ENCODE measurements at regions not wholly inside any gene's neighbourhood (a gene's known extent, or its start where the extent isn't known, plus 50 kb on each side); places are given as distances from the start of the nearest gene placed in this dataset.

- Histone ChIP-seq H3K9me3 (ENCODE audit: low read length) (no peaks in the 10 kb centered on the region), H3K4me2 (ENCODE audit: low read length) (no peak overlapping the region), H3K4me1 (ENCODE audit: insufficient read depth, low read length, severe bottlenecking) (no peaks in the 10 kb centered on the region), H3K4me3 (ENCODE audit: low read depth, low read length, poor library complexity, severe bottlenecking) (no peak overlapping the region), H3K9me2 (ENCODE audit: low read depth, low read length) (no peaks in the 10 kb centered on the region), H3F3A (ENCODE audit: insufficient read depth, low read length) (no peaks in the 10 kb centered on the region), H3K36me3 (ENCODE audit: insufficient read depth, low read length) (no peaks in the 10 kb centered on the region), H3K79me2 (ENCODE audit: insufficient read depth, low read length) (no peaks in the 10 kb centered on the region), H3K27me3 (ENCODE audit: insufficient read depth, low read length) (no peaks in the 10 kb centered on the region), H3K27ac (ENCODE audit: low read depth, low read length, poor library complexity, severe bottlenecking) (no peak overlapping the region), H4K20me1 (ENCODE audit: insufficient read depth, low read length) (no peaks in the 10 kb centered on the region), H3K9ac (ENCODE audit: low read length) (no peak overlapping the region), H2AFZ (ENCODE audit: low read length) (no peak overlapping the region)
- TF ChIP-seq, protein P1, sequence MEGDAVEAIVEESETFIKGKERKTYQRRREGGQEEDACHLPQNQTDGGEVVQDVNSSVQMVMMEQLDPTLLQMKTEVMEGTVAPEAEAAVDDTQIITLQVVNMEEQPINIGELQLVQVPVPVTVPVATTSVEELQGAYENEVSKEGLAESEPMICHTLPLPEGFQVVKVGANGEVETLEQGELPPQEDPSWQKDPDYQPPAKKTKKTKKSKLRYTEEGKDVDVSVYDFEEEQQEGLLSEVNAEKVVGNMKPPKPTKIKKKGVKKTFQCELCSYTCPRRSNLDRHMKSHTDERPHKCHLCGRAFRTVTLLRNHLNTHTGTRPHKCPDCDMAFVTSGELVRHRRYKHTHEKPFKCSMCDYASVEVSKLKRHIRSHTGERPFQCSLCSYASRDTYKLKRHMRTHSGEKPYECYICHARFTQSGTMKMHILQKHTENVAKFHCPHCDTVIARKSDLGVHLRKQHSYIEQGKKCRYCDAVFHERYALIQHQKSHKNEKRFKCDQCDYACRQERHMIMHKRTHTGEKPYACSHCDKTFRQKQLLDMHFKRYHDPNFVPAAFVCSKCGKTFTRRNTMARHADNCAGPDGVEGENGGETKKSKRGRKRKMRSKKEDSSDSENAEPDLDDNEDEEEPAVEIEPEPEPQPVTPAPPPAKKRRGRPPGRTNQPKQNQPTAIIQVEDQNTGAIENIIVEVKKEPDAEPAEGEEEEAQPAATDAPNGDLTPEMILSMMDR (IDR thresholded peaks at IDR 0.05; ENCODE audit: low read length) = no peak
- TF ChIP-seq EZH2 (IDR thresholded peaks at IDR 0.05; ENCODE audit: borderline replicate concordance, low read length) = no peak
These were observed 105.2 kb upstream of the AMOT start for GRCh38 chrX:112945826-112946225.

- Histone ChIP-seq H3K27ac (ENCODE audit: low read depth, low read length, poor library complexity, severe bottlenecking) (no peak overlapping the region), H3K27me3 (ENCODE audit: insufficient read depth, low read length) (no peaks in the 10 kb centered on the region), H4K20me1 (ENCODE audit: insufficient read depth, low read length) (no peaks in the 10 kb centered on the region), H3K79me2 (ENCODE audit: insufficient read depth, low read length) (no peaks in the 10 kb centered on the region), H3K9me2 (ENCODE audit: low read depth, low read length) (no peaks in the 10 kb centered on the region), H3K9ac (ENCODE audit: low read length) (no peak overlapping the region), H3K9me3 (ENCODE audit: low read length) (no peaks in the 10 kb centered on the region), H3K4me2 (ENCODE audit: low read length) (no peak overlapping the region), H3K4me3 (ENCODE audit: low read depth, low read length, poor library complexity, severe bottlenecking) (no peak overlapping the region), H3F3A (ENCODE audit: insufficient read depth, low read length) (no peaks in the 10 kb centered on the region), H3K4me1 (ENCODE audit: insufficient read depth, low read length, severe bottlenecking) (no peaks in the 10 kb centered on the region), H3K36me3 (ENCODE audit: insufficient read depth, low read length) (no peaks in the 10 kb centered on the region), H2AFZ (ENCODE audit: low read length) (no peak overlapping the region)
- no peak for TF ChIP-seq EZH2 (IDR thresholded peaks at IDR 0.05; ENCODE audit: borderline replicate concordance, low read length)
- TF ChIP-seq, protein P1 (IDR thresholded peaks at IDR 0.05; ENCODE audit: low read length) = no peak
These were observed 100.7 kb upstream of the AMOT start for GRCh38 chrX:112941209-112941837.

DNA sequence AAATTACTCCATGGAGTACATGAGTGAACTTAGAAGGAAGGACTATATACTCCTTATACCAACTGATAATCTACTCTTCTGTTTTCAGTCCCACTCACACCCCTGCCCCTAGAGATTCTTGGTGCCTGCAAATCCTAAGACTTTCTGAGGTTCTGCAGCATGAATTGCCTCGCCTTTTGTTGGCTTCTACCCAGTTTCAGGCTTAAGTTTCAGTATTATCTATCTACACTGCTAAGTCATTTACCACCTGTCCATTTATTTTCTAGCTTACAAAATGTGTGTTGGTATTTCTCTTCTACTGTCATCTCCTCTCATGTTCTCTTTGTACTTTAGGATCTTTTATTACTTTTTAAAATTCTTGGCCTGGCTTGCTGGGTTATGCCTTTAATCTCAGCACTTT is 94.4 kb upstream of the AMOT start:
- Histone ChIP-seq H3K4me2 (ENCODE audit: low read length) (no peak overlapping the region), H3K4me3 (ENCODE audit: low read depth, low read length, poor library complexity, severe bottlenecking) (no peak overlapping the region), H3K9ac (ENCODE audit: low read length) (no peak overlapping the region), H3K9me2 (ENCODE audit: low read depth, low read length) (no peaks in the 10 kb centered on the region), H3K36me3 (ENCODE audit: insufficient read depth, low read length) (no peaks in the 10 kb centered on the region), H3K79me2 (ENCODE audit: insufficient read depth, low read length) (no peaks in the 10 kb centered on the region), H3K9me3 (ENCODE audit: low read length) (no peaks in the 10 kb centered on the region), H2AFZ (ENCODE audit: low read length) (no peak overlapping the region), H3K4me1 (ENCODE audit: insufficient read depth, low read length, severe bottlenecking) (no peaks in the 10 kb centered on the region), H4K20me1 (ENCODE audit: insufficient read depth, low read length) (no peaks in the 10 kb centered on the region), H3F3A (ENCODE audit: insufficient read depth, low read length) (no peaks in the 10 kb centered on the region), H3K27me3 (ENCODE audit: insufficient read depth, low read length) (no peaks in the 10 kb centered on the region), H3K27ac (ENCODE audit: low read depth, low read length, poor library complexity, severe bottlenecking) (no peak overlapping the region)
- TF ChIP-seq EZH2 (IDR thresholded peaks at IDR 0.05; ENCODE audit: borderline replicate concordance, low read length) = no peak
- TF ChIP-seq, protein P1 (IDR thresholded peaks at IDR 0.05; ENCODE audit: low read length) = no peak

Measured in OCI-LY1 (cell line).